HEK293 (cell line): ENCODE measurements at regions not wholly inside any gene's neighbourhood (a gene's known extent, or its start where the extent isn't known, plus 50 kb on each side); places are given as distances from the start of the nearest gene placed in this dataset.

Source experiments
- CTCF ChIA-PET: fragments of 350-600 bp; formaldehyde crosslinking; extraction: SDS; loops from one replicate; lab custom pipeline; 2021; ENCODE audit warnings: antibody characterized with exemption; lab: Yijun Ruan, JAX
- POLR2A ChIA-PET: fragments of 300-600 bp; formaldehyde crosslinking; extraction: SDS; loops from one replicate; lab custom pipeline; 2020; ENCODE audit warnings: antibody characterized with exemption, inconsistent platforms; lab: Yijun Ruan, JAX
- H3K27ac ChIP-seq: fragments of 200-500 bp; sonication (Bioruptor generic); 2 replicates; pipeline ENCODE4 v1.5.1; 2014; ENCODE audit warnings: low read depth, low read length, control low read depth, inconsistent platforms; ENCODE audit errors: extremely low read depth
- H3K36me3 ChIP-seq, 2 experiments: fragments of 200-500 bp in 1 of 2; sonication (Bioruptor generic) in 1 of 2; 1 replicate in 1 of 2; 2 replicates in 1 of 2; pipeline ENCODE4 v1.5.1; 2014 to 2017; ENCODE audit warnings: inconsistent platforms in 2 of 2, low read length in 2 of 2; ENCODE audit not compliant: control insufficient read depth in 2 of 2, insufficient read depth in 1 of 2
- H3K4me1 ChIP-seq: fragments of 200-500 bp; sonication (Bioruptor generic); 2 replicates; pipeline ENCODE4 v1.5.1; 2014; ENCODE audit warnings: mild to moderate bottlenecking, low read length, inconsistent platforms; ENCODE audit not compliant: control insufficient read depth, insufficient read depth
- H3K4me3 ChIP-seq: 2 replicates; pipeline ENCODE4 v1.5.1; 2011; ENCODE audit warnings: low read depth, mild to moderate bottlenecking, control low read depth, low read length, moderate library complexity
- H3K9me3 ChIP-seq: fragments of 200-500 bp; sonication (Bioruptor generic); 2 replicates; pipeline ENCODE4 v1.5.1; 2014; ENCODE audit warnings: low read depth, low read length, inconsistent platforms; ENCODE audit not compliant: control insufficient read depth, insufficient read depth
- BCL11B ChIP-seq: fragments of 450-650 bp; formaldehyde crosslinking; IDR thresholded peaks from 2 replicates; pipeline ENCODE4 v1.5.1; 2016; ENCODE audit warnings: low read depth, missing biosample characterization, missing genetic modification characterization
- GLI2 ChIP-seq: fragments of 450-650 bp; formaldehyde crosslinking; IDR thresholded peaks from 2 replicates; pipeline ENCODE4; 2017; ENCODE audit warnings: missing biosample characterization, missing genetic modification characterization, low read depth, borderline replicate concordance
- KLF9 ChIP-seq: fragments of 450-650 bp; formaldehyde crosslinking; IDR thresholded peaks from 2 replicates; pipeline ENCODE4 v1.5.1; 2016; ENCODE audit warnings: missing biosample characterization, missing genetic modification characterization, low read depth
- REST ChIP-seq: fragments of 450-650 bp; formaldehyde crosslinking; IDR thresholded peaks from 2 replicates; pipeline ENCODE4 v1.5.1; 2016; ENCODE audit warnings: missing biosample characterization, missing genetic modification characterization
- SCRT1 ChIP-seq: fragments of 450-650 bp; formaldehyde crosslinking; IDR thresholded peaks from 2 replicates; pipeline ENCODE4 v1.5.1; 2016; ENCODE audit warnings: missing biosample characterization, missing genetic modification characterization, borderline replicate concordance
- YY2 ChIP-seq: fragments of 450-650 bp; formaldehyde crosslinking; IDR thresholded peaks from 2 replicates; pipeline ENCODE4 v1.5.1; 2016; ENCODE audit warnings: missing biosample characterization, missing genetic modification characterization
- ZBTB1 ChIP-seq: fragments of 450-650 bp; formaldehyde crosslinking; IDR thresholded peaks from 2 replicates; pipeline ENCODE4 v1.5.1; 2016; ENCODE audit warnings: missing biosample characterization, missing genetic modification characterization
- ZBTB17 ChIP-seq: fragments of 450-650 bp; formaldehyde crosslinking; IDR thresholded peaks from 2 replicates; pipeline ENCODE4 v1.5.1; 2016; ENCODE audit warnings: missing biosample characterization, missing genetic modification characterization
- ZBTB8A ChIP-seq: fragments of 450-650 bp; formaldehyde crosslinking; IDR thresholded peaks from 2 replicates; pipeline ENCODE4 v1.5.1; 2016; ENCODE audit warnings: missing biosample characterization, missing genetic modification characterization
- ZEB2 ChIP-seq: fragments of 450-650 bp; formaldehyde crosslinking; IDR thresholded peaks from 2 replicates; pipeline ENCODE4 v1.5.1; 2016; ENCODE audit warnings: missing biosample characterization, missing genetic modification characterization
- ZNF146 ChIP-seq: fragments of 450-650 bp; formaldehyde crosslinking; IDR thresholded peaks from 2 replicates; pipeline ENCODE4 v1.5.1; 2016; ENCODE audit warnings: missing biosample characterization, missing genetic modification characterization
- ZNF155 ChIP-seq: fragments of 450-650 bp; formaldehyde crosslinking; IDR thresholded peaks from 2 replicates; pipeline ENCODE4 v1.5.1; 2016; ENCODE audit warnings: missing biosample characterization, missing genetic modification characterization
- ZNF175 ChIP-seq: fragments of 450-650 bp; formaldehyde crosslinking; IDR thresholded peaks from 2 replicates; pipeline ENCODE4 v1.5.1; 2016; ENCODE audit warnings: missing biosample characterization, missing genetic modification characterization
- ZNF214 ChIP-seq: fragments of 450-650 bp; formaldehyde crosslinking; IDR thresholded peaks from 2 replicates; pipeline ENCODE4 v1.5.1; 2017; ENCODE audit warnings: missing biosample characterization, mild to moderate bottlenecking, missing genetic modification characterization, borderline replicate concordance
- ZNF350 ChIP-seq: fragments of 450-650 bp; formaldehyde crosslinking; IDR thresholded peaks from 2 replicates; pipeline ENCODE4 v1.5.0; 2017; ENCODE audit warnings: missing biosample characterization, mild to moderate bottlenecking, missing genetic modification characterization
- ZNF354C ChIP-seq: fragments of 450-650 bp; formaldehyde crosslinking; IDR thresholded peaks from 2 replicates; pipeline ENCODE4 v1.5.1; 2016; ENCODE audit warnings: missing biosample characterization, missing genetic modification characterization, low read depth, borderline replicate concordance
- ZNF433 ChIP-seq: fragments of 450-650 bp; formaldehyde crosslinking; IDR thresholded peaks from 2 replicates; pipeline ENCODE4 v1.5.1; 2016; ENCODE audit warnings: missing biosample characterization, missing genetic modification characterization, low read depth
- ZNF548 ChIP-seq: fragments of 450-650 bp; formaldehyde crosslinking; IDR thresholded peaks from 2 replicates; pipeline ENCODE4 v1.5.1; 2016; ENCODE audit warnings: missing biosample characterization, missing genetic modification characterization
- ZNF549 ChIP-seq: fragments of 450-650 bp; IDR thresholded peaks from 2 replicates; pipeline ENCODE4 v1.5.1; 2018; ENCODE audit warnings: missing biosample characterization, missing genetic modification characterization, mild to moderate bottlenecking, inconsistent platforms, moderate library complexity
- ZNF561 ChIP-seq: fragments of 450-650 bp; IDR thresholded peaks from 2 replicates; pipeline ENCODE4 v1.5.1; 2018; ENCODE audit warnings: missing biosample characterization, missing genetic modification characterization, borderline replicate concordance
- ZNF670 ChIP-seq: fragments of 450-650 bp; formaldehyde crosslinking; IDR thresholded peaks from 2 replicates; pipeline ENCODE4 v1.5.1; 2016; ENCODE audit warnings: missing biosample characterization, missing genetic modification characterization, low read depth
- ZNF704 ChIP-seq: fragments of 450-650 bp; formaldehyde crosslinking; IDR thresholded peaks from 2 replicates; pipeline ENCODE4 v1.5.1; 2016; ENCODE audit warnings: missing biosample characterization, missing genetic modification characterization
- ZNF76 ChIP-seq: fragments of 450-650 bp; formaldehyde crosslinking; IDR thresholded peaks from 2 replicates; pipeline ENCODE4; 2016; ENCODE audit warnings: low read depth, missing biosample characterization, missing genetic modification characterization, borderline replicate concordance
- ZNF777 ChIP-seq: fragments of 450-650 bp; formaldehyde crosslinking; IDR thresholded peaks from 2 replicates; pipeline ENCODE4 v1.5.1; 2017; ENCODE audit warnings: missing biosample characterization, missing genetic modification characterization, borderline replicate concordance
- TF ChIP-seq, protein P1 (sequence below): sonication (generic); formaldehyde crosslinking; IDR thresholded peaks from 2 replicates; pipeline ENCODE4 v1.8.1; 2022; ENCODE audit warnings: mild to moderate bottlenecking, moderate library complexity, missing genetic modification reagents
- TF ChIP-seq, protein P2 (sequence below): fragments of 450-650 bp; formaldehyde crosslinking; IDR thresholded peaks from 2 replicates; pipeline ENCODE4 v1.5.1; 2016; ENCODE audit warnings: missing biosample characterization, missing genetic modification characterization
- TF ChIP-seq, protein P3 (sequence below): fragments of 450-650 bp; formaldehyde crosslinking; IDR thresholded peaks from 2 replicates; pipeline ENCODE4 v1.5.1; 2016; ENCODE audit warnings: missing biosample characterization, missing genetic modification characterization

DNA sequence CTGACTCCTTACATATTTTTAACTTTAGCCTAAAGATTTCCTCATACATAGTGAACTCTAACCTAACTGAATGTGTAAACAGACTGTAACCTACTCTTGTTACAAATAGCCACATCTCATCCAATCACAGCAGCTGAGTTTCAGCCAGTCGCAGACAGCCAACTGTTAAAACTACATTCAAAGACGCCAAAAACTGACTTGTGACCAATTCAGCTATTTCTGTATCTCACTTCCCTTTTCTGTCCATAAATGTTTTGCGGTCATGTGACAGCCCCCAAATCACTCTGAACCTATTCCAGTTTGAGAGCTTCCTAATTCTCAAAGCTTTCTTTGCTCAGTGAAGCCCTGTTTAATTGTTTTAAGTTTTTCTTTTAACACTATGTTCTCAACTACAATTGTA, 2731.9 kb downstream of the ARAP2 start (continued):
- TF ChIP-seq SCRT1 (tag by site-specific recombination): no peak

DNA sequence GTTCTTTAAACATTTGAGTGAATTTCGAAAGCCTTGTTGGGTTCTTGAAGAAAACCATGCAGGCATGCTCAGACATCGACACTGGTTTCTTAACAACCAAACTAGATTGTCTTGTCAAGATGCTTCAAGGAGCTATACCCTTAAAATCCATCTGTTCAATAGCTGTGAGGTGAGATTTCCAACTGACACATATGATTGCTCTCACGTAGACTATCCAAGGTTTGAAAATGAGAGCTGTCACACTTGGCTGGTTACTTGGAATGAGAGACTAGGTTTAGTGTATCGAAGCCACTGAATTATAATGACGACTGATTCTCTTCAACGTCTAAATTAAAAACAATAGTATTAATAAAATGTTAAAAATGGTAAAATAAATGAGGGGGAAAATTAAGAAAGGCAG, 2725.5 kb downstream of the ARAP2 start:
- H3K4me3 ChIP-seq: no peak overlapping the region
- H3K4me1 ChIP-seq: no peaks in the 10 kb centered on the region
- POLR2A ChIA-PET: no interaction called here
- H3K27ac ChIP-seq: no peak overlapping the region
- TF ChIP-seq ZNF561 (no peak), ZEB2 (tag by site-specific recombination) (no peak), ZNF777 (tag by site-specific recombination) (no peak), BCL11B (no peak), ZNF175 (tag by site-specific recombination) (no peak), ZNF76 (tag by site-specific recombination) (no peak), ZNF704 (tag by site-specific recombination) (no peak), ZNF670 (tag by site-specific recombination) (no peak), ZNF433 (tag by site-specific recombination) (no peak), ZNF214 (tag by site-specific recombination) (no peak), ZNF155 (tag by site-specific recombination) (no peak), KLF9 (no peak), ZNF146 (tag by site-specific recombination) (no peak), ZBTB17 (tag by site-specific recombination) (no peak), ZNF548 (no peak), YY2 (tag by site-specific recombination) (no peak)
- TF ChIP-seq, protein P1, sequence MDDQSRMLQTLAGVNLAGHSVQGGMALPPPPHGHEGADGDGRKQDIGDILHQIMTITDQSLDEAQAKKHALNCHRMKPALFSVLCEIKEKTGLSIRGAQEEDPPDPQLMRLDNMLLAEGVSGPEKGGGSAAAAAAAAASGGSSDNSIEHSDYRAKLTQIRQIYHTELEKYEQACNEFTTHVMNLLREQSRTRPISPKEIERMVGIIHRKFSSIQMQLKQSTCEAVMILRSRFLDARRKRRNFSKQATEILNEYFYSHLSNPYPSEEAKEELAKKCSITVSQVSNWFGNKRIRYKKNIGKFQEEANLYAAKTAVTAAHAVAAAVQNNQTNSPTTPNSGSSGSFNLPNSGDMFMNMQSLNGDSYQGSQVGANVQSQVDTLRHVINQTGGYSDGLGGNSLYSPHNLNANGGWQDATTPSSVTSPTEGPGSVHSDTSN (CRISPR knock-in tag): no peak
- no peaks in the 10 kb centered on the region for H3K36me3 ChIP-seq
- no peaks in the 10 kb centered on the region for H3K9me3 ChIP-seq
- CTCF ChIA-PET: no interaction called here

GRCh38 chr4:33532821-33533220, 2711.5 kb downstream of the ARAP2 start:
- no peak overlapping the region for H3K4me3 ChIP-seq
- POLR2A ChIA-PET: no interaction called here
- no peak overlapping the region for H3K27ac ChIP-seq
- no peaks in the 10 kb centered on the region for H3K36me3 ChIP-seq
- H3K4me1 ChIP-seq: no peaks in the 10 kb centered on the region
- CTCF ChIA-PET: no interaction called here
- H3K9me3 ChIP-seq: no peaks in the 10 kb centered on the region
- TF ChIP-seq ZNF350 (tag by site-specific recombination) (no peak), GLI2 (tag by site-specific recombination) (no peak), ZNF354C (no peak), KLF9 (no peak), REST (tag by site-specific recombination) (no peak), ZNF549 (tag by site-specific recombination) (no peak), SCRT1 (tag by site-specific recombination) (no peak), ZBTB1 (tag by site-specific recombination) (no peak), ZBTB8A (tag by site-specific recombination) (no peak)
- TF ChIP-seq, protein P2, sequence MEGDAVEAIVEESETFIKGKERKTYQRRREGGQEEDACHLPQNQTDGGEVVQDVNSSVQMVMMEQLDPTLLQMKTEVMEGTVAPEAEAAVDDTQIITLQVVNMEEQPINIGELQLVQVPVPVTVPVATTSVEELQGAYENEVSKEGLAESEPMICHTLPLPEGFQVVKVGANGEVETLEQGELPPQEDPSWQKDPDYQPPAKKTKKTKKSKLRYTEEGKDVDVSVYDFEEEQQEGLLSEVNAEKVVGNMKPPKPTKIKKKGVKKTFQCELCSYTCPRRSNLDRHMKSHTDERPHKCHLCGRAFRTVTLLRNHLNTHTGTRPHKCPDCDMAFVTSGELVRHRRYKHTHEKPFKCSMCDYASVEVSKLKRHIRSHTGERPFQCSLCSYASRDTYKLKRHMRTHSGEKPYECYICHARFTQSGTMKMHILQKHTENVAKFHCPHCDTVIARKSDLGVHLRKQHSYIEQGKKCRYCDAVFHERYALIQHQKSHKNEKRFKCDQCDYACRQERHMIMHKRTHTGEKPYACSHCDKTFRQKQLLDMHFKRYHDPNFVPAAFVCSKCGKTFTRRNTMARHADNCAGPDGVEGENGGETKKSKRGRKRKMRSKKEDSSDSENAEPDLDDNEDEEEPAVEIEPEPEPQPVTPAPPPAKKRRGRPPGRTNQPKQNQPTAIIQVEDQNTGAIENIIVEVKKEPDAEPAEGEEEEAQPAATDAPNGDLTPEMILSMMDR (tag by site-specific recombination): no peak
- TF ChIP-seq, protein P3, sequence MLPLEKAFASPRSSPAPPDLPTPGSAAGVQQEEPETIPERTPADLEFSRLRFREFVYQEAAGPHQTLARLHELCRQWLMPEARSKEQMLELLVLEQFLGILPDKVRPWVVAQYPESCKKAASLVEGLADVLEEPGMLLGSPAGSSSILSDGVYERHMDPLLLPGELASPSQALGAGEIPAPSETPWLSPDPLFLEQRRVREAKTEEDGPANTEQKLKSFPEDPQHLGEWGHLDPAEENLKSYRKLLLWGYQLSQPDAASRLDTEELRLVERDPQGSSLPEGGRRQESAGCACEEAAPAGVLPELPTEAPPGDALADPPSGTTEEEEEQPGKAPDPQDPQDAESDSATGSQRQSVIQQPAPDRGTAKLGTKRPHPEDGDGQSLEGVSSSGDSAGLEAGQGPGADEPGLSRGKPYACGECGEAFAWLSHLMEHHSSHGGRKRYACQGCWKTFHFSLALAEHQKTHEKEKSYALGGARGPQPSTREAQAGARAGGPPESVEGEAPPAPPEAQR (tag by site-specific recombination): no peak
